K562 (cell line): ENCODE measurements at regions not wholly inside any gene's neighbourhood (a gene's known extent, or its start where the extent isn't known, plus 50 kb on each side); places are given as distances from the start of the nearest gene placed in this dataset.

Experiments used
- CTBP1 ChIP-seq: fragments of 450-650 bp; IDR thresholded peaks from 2 replicates; pipeline ENCODE4 v1.6.1; 2016; ENCODE audit warnings: borderline replicate concordance
- HMG20A ChIP-seq: fragments of 450-650 bp; formaldehyde crosslinking; conservative IDR thresholded peaks from 2 replicates; pipeline ENCODE4 v1.4.0; 2020; ENCODE audit warnings: mild to moderate bottlenecking, mixed read lengths
- SOX6 ChIP-seq: fragments of 450-650 bp; IDR thresholded peaks from 2 replicates; pipeline ENCODE4 v1.6.1; 2014; ENCODE audit warnings: mild to moderate bottlenecking
- TF ChIP-seq, protein P1 (sequence below), 3 experiments: IDR thresholded peaks in 2 of 3; conservative IDR thresholded peaks in 1 of 3; 2 replicates each; pipeline ENCODE4 v1.5.1; 2011 to 2012; ENCODE audit warnings: low read length in 3 of 3, mild to moderate bottlenecking in 3 of 3, control low read depth in 2 of 3, improper control_type of control experiment in 1 of 3, inconsistent platforms in 1 of 3, low read depth in 1 of 3, mixed read lengths in 1 of 3, moderate library complexity in 1 of 3; ENCODE audit not compliant: insufficient read depth in 2 of 3
- TF ChIP-seq, protein P2 (sequence below): fragments of 200-800 bp; sonication (Bioruptor generic); IDR thresholded peaks from 2 replicates; pipeline ENCODE4 v1.6.1; 2017; ENCODE audit warnings: missing genetic modification characterization, missing compliant biosample characterization

DNA sequence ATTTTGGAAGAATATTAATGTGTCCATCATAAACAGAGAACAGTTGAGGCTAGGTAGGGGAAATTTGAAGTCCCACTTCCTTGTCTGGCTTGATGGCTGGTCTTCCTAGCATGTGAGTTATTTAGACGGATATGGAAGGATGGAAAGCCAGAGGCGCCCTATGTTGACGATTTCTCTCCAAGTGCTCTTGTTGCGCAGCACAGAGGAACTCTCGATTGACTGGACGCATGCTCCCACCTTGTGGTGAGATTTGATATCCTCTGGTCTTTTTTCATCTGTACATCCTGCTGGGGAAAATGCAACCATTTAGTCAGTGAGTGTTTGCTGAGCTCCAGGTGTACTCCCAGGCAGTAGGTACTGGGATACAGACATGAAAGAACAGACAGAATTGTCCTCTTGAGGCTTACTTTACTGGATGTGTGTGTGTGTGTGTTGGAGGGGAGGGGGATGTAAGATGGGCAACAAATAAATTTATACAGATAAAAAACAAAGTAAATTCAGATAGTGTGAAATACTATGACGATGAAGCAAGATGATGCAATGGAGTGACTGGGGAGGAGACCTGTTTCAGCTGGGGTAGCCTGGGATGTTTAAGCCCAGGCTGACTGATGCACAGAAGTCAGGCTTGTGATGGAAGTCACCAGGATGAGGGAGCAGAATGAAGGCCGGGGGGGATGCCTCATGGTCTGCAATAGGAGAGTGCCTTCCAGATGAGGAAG, 137.2 kb downstream of the TRIM43 start:
- TF ChIP-seq, protein P1, sequence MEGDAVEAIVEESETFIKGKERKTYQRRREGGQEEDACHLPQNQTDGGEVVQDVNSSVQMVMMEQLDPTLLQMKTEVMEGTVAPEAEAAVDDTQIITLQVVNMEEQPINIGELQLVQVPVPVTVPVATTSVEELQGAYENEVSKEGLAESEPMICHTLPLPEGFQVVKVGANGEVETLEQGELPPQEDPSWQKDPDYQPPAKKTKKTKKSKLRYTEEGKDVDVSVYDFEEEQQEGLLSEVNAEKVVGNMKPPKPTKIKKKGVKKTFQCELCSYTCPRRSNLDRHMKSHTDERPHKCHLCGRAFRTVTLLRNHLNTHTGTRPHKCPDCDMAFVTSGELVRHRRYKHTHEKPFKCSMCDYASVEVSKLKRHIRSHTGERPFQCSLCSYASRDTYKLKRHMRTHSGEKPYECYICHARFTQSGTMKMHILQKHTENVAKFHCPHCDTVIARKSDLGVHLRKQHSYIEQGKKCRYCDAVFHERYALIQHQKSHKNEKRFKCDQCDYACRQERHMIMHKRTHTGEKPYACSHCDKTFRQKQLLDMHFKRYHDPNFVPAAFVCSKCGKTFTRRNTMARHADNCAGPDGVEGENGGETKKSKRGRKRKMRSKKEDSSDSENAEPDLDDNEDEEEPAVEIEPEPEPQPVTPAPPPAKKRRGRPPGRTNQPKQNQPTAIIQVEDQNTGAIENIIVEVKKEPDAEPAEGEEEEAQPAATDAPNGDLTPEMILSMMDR (IDR thresholded peaks at IDR 0.05 in 2 of 3, conservative IDR thresholded peaks at IDR 0.05 in 1 of 3; ENCODE audit: insufficient read depth in 2 of 3, low read depth in 1 of 3, low read length in 3 of 3) = peak; percentile 51 to 68 (median 53); a peak in 5 of 6 replicates
- TF ChIP-seq CTBP1 = no peak
- TF ChIP-seq, protein P2, sequence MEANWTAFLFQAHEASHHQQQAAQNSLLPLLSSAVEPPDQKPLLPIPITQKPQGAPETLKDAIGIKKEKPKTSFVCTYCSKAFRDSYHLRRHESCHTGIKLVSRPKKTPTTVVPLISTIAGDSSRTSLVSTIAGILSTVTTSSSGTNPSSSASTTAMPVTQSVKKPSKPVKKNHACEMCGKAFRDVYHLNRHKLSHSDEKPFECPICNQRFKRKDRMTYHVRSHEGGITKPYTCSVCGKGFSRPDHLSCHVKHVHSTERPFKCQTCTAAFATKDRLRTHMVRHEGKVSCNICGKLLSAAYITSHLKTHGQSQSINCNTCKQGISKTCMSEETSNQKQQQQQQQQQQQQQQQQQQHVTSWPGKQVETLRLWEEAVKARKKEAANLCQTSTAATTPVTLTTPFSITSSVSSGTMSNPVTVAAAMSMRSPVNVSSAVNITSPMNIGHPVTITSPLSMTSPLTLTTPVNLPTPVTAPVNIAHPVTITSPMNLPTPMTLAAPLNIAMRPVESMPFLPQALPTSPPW (CRISPR knock-in tag) = no peak
- TF ChIP-seq HMG20A = no peak
- no peak for TF ChIP-seq SOX6
